H9 (cell line): ENCODE measurements at regions not wholly inside any gene's neighbourhood (a gene's known extent, or its start where the extent isn't known, plus 50 kb on each side); places are given as distances from the start of the nearest gene placed in this dataset.

Experiments used
- DNase-seq: peaks from one replicate; pipeline ENCODE4 v3.0.0-alpha.2; 2017
- H2AFZ ChIP-seq: one replicate; pipeline ENCODE4 v1.6.1; 2013; ENCODE audit warnings: mild to moderate bottlenecking, low read length, control low read depth, moderate library complexity
- H2AK5ac ChIP-seq: 2 replicates; pipeline ENCODE4 v1.6.1; 2013; ENCODE audit warnings: low read length, control low read depth, mixed read lengths; ENCODE audit not compliant: insufficient read length
- H2BK120ac ChIP-seq: one replicate; pipeline ENCODE4 v1.6.1; 2013; ENCODE audit warnings: low read depth, mild to moderate bottlenecking, low read length, control low read depth, inconsistent platforms; ENCODE audit not compliant: poor library complexity, severe bottlenecking
- H2BK12ac ChIP-seq: 2 replicates; pipeline ENCODE4 v1.6.1; 2013; ENCODE audit warnings: low read length, control low read depth, mixed read lengths, low read depth; ENCODE audit not compliant: insufficient read length
- H2BK15ac ChIP-seq: 2 replicates; pipeline ENCODE4 v1.6.1; 2013; ENCODE audit warnings: low read depth, low read length, control low read depth
- H2BK20ac ChIP-seq: one replicate; pipeline ENCODE4 v1.6.1; 2013; ENCODE audit warnings: low read depth, mild to moderate bottlenecking, low read length, control low read depth, inconsistent platforms; ENCODE audit not compliant: poor library complexity, severe bottlenecking
- H2BK5ac ChIP-seq: 2 replicates; pipeline ENCODE4 v1.6.1; 2013; ENCODE audit warnings: low read length, control low read depth, mixed read lengths; ENCODE audit not compliant: insufficient read length
- H3K14ac ChIP-seq: 2 replicates; pipeline ENCODE4 v1.6.1; 2013; ENCODE audit warnings: low read length, control low read depth; ENCODE audit not compliant: insufficient read depth
- H3K18ac ChIP-seq: 2 replicates; pipeline ENCODE4 v1.6.1; 2013; ENCODE audit warnings: low read depth, mild to moderate bottlenecking, mixed read lengths, low read length, control low read depth; ENCODE audit not compliant: insufficient read length
- H3K23ac ChIP-seq: 2 replicates; pipeline ENCODE4 v1.6.1; 2013; ENCODE audit warnings: low read length, control low read depth, mixed read lengths, low read depth; ENCODE audit not compliant: insufficient read length
- H3K23me2 ChIP-seq: 2 replicates; pipeline ENCODE4 v1.6.1; 2013; ENCODE audit warnings: low read depth, mild to moderate bottlenecking, mixed read lengths, low read length, control low read depth; ENCODE audit not compliant: insufficient read length, poor library complexity, severe bottlenecking
- H3K27ac ChIP-seq: 2 replicates; pipeline ENCODE4 v1.5.1; 2013; ENCODE audit warnings: low read length, control low read depth, mixed read lengths, low read depth; ENCODE audit not compliant: insufficient read length
- H3K27me3 ChIP-seq: 2 replicates; pipeline ENCODE4 v1.6.1; 2013; ENCODE audit warnings: low read length, control low read depth, inconsistent platforms; ENCODE audit not compliant: insufficient read depth
- H3K4ac ChIP-seq: 2 replicates; pipeline ENCODE4 v1.6.1; 2013; ENCODE audit warnings: low read depth, mild to moderate bottlenecking, control low read depth, inconsistent platforms, low read length, moderate library complexity
- H3K4me1 ChIP-seq: 2 replicates; pipeline ENCODE4 v1.6.1; 2013; ENCODE audit warnings: low read length, control low read depth, inconsistent platforms; ENCODE audit not compliant: insufficient read depth
- H3K4me2 ChIP-seq: 2 replicates; pipeline ENCODE4 v1.6.1; 2013; ENCODE audit warnings: low read length, control low read depth, mixed read lengths; ENCODE audit not compliant: insufficient read length, insufficient read depth
- H3K56ac ChIP-seq: 2 replicates; pipeline ENCODE4 v1.6.1; 2013; ENCODE audit warnings: low read depth, mild to moderate bottlenecking, mixed read lengths, low read length, control low read depth; ENCODE audit not compliant: insufficient read length
- H3K79me1 ChIP-seq: 2 replicates; pipeline ENCODE4 v1.6.1; 2013; ENCODE audit warnings: low read depth, mild to moderate bottlenecking, moderate library complexity, low read length, control low read depth, inconsistent platforms; ENCODE audit not compliant: insufficient read depth, poor library complexity, severe bottlenecking
- H3K79me2 ChIP-seq: 2 replicates; pipeline ENCODE4 v1.6.1; 2013; ENCODE audit warnings: low read length, control low read depth, inconsistent platforms; ENCODE audit not compliant: insufficient read depth
- H3K9ac ChIP-seq: 2 replicates; pipeline ENCODE4 v1.6.1; 2013; ENCODE audit warnings: low read length, control low read depth, mixed read lengths; ENCODE audit not compliant: insufficient read length; ENCODE audit errors: extremely low read depth
- H3K9me3 ChIP-seq: one replicate; pipeline ENCODE4 v1.6.1; 2013; ENCODE audit warnings: low read depth, low read length, inconsistent platforms; ENCODE audit not compliant: control insufficient read depth
- H3T11ph ChIP-seq: one replicate; pipeline ENCODE4 v1.6.1; 2013; ENCODE audit warnings: mild to moderate bottlenecking, low read length, control low read depth, inconsistent platforms
- H4K20me1 ChIP-seq: one replicate; pipeline ENCODE4 v1.6.1; 2013; ENCODE audit not compliant: control insufficient read depth, insufficient read length, insufficient read depth
- H4K5ac ChIP-seq: 2 replicates; pipeline ENCODE4 v1.6.1; 2013; ENCODE audit warnings: low read depth, mild to moderate bottlenecking, mixed read lengths, low read length, control low read depth; ENCODE audit not compliant: insufficient read length
- H4K8ac ChIP-seq: replicated peaks from 2 replicates; pipeline ENCODE4 v1.6.1; 2013; ENCODE audit warnings: low read length, control low read depth, mixed read lengths, low read depth; ENCODE audit not compliant: insufficient read length
- H4K91ac ChIP-seq: 2 replicates; pipeline ENCODE4 v1.6.1; 2013; ENCODE audit warnings: low read depth, mild to moderate bottlenecking, moderate library complexity, mixed read lengths, low read length, control low read depth; ENCODE audit not compliant: insufficient read length
- H3K27ac Mint-ChIP-seq, 3 experiments: 2 replicates in 2 of 3; 3 replicates in 1 of 3; pipeline ENCODE4 v1.8.0; 2020 to 2021; ENCODE audit warnings: mixed read lengths in 3 of 3, mild to moderate bottlenecking in 1 of 3, moderate library complexity in 1 of 3
- H3K27me3 Mint-ChIP-seq: 2 replicates; pipeline ENCODE4 v1.8.0; 2021; ENCODE audit warnings: low read depth, mild to moderate bottlenecking, moderate library complexity, mixed read lengths
- H3K36me3 Mint-ChIP-seq, 3 experiments: 2 replicates in 2 of 3; 3 replicates in 1 of 3; pipeline ENCODE4 v1.8.0; 2020 to 2021; ENCODE audit warnings: low read depth in 3 of 3, mixed read lengths in 3 of 3; ENCODE audit not compliant: insufficient read depth in 1 of 3
- H3K4me1 Mint-ChIP-seq, 2 experiments: 2 replicates each; pipeline ENCODE4 v1.8.0; 2020; ENCODE audit warnings: mixed read lengths in 2 of 2
- H3K4me3 Mint-ChIP-seq, 2 experiments: 2 replicates in 1 of 2; 3 replicates in 1 of 2; pipeline ENCODE4 v1.8.0; 2020 to 2021; ENCODE audit warnings: mild to moderate bottlenecking in 2 of 2, mixed read lengths in 2 of 2, moderate library complexity in 1 of 2
- H3K9me3 Mint-ChIP-seq, 2 experiments: 2 replicates in 1 of 2; 3 replicates in 1 of 2; pipeline ENCODE4 v1.8.0; 2020; ENCODE audit warnings: mild to moderate bottlenecking in 2 of 2, mixed read lengths in 2 of 2, moderate library complexity in 1 of 2
- WGBS: extraction: QIAGEN DNeasy Blood & Tissue Kit; methylation state at CpG from one replicate; pipeline ENCODE4 v1.1.7; 2013; ENCODE audit warnings: missing lambda C conversion rate, low lambda C conversion rate, mixed read lengths; ENCODE audit not compliant: insufficient read length; ENCODE audit errors: extremely low coverage; 5-methylcytosine and 5-hydroxymethylcytosine counted together
- TF ChIP-seq, protein P1 (sequence below): fragments of 200-600 bp; sonication (generic); conservative IDR thresholded peaks from 3 replicates; pipeline ENCODE4 v1.8.0; 2021; ENCODE audit warnings: antibody characterized with exemption, mild to moderate bottlenecking

DNA sequence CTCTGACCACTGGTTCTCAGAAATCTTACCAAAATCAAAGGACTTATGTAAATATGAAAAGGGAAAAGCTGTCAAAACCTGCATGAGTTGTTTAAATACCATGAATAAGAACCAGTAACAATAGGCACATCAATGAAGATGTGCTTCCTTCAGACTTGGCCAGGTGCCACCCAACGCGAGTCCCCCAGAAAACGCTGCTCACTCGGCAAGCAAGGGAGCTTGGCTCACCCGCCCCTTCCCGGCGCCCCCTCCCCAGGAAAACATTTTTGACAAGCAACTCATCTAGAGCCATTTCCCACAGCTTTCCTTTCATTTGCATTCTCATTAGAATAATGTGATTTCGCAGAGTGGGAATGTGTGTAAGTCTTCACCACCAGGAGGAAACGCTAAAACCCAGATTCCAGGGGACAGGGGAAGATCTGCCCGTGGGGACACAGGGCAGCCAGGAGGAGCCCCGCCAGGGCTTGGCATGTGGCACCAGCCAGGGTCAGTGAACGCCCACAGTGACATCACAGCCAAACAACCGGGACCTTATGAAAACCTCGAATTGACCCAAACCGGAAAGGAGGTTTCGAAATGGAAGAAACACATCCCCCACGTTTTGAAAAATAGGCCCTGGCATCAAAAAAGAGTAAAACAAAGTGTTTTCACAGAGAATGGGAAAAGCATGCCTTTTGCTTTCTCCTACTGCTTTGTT lies 366.2 kb upstream of the TSHZ3 start:
- H3K4me1 Mint-ChIP-seq: peaks cover 3 to 17% of the 10 kb centered on the region in 2 experiments

More for the DNA sequence above, 366.2 kb upstream of the TSHZ3 start:
- Mint-ChIP-seq H3K36me3 (no peaks in the 10 kb centered on the region; a peak in 1 of 7 replicates), H3K4me3 (no peak overlapping the region), H3K9me3 (no peaks in the 10 kb centered on the region), H3K27ac (no peak overlapping the region), H3K27me3 (peaks cover 6% of the 10 kb centered on the region)
- Histone ChIP-seq H4K5ac (no peak overlapping the region), H3K18ac (no peak overlapping the region), H2AK5ac (no peak overlapping the region), H2BK12ac (no peak overlapping the region), H2BK120ac (no peak overlapping the region), H2BK5ac (no peak overlapping the region), H3K23me2 (no peaks in the 10 kb centered on the region), H3K27ac (no peak overlapping the region), H2BK15ac (no peak overlapping the region), H3K4ac (no peak overlapping the region), H3K9me3 (no peaks in the 10 kb centered on the region), H2AFZ (no peak overlapping the region), H3K4me2 (no peak overlapping the region), H3K56ac (no peak overlapping the region), H3K79me1 (no peaks in the 10 kb centered on the region), H3K4me1 (no peaks in the 10 kb centered on the region), H3K79me2 (no peaks in the 10 kb centered on the region), H3K9ac (no peak overlapping the region), H3K23ac (no peak overlapping the region), H2BK20ac (no peak overlapping the region), H3K14ac (no peak overlapping the region; the same call in 1 of the 2 replicates), H4K91ac (no peak overlapping the region), H3T11ph (no peak overlapping the region), H3K27me3 (no peaks in the 10 kb centered on the region), H4K20me1 (no peaks in the 10 kb centered on the region), H4K8ac (no peak overlapping the region)
- no CpG with 5 or more reads among the region's 17 CpGs for WGBS
- DNase-seq: no peak
- TF ChIP-seq, protein P1, sequence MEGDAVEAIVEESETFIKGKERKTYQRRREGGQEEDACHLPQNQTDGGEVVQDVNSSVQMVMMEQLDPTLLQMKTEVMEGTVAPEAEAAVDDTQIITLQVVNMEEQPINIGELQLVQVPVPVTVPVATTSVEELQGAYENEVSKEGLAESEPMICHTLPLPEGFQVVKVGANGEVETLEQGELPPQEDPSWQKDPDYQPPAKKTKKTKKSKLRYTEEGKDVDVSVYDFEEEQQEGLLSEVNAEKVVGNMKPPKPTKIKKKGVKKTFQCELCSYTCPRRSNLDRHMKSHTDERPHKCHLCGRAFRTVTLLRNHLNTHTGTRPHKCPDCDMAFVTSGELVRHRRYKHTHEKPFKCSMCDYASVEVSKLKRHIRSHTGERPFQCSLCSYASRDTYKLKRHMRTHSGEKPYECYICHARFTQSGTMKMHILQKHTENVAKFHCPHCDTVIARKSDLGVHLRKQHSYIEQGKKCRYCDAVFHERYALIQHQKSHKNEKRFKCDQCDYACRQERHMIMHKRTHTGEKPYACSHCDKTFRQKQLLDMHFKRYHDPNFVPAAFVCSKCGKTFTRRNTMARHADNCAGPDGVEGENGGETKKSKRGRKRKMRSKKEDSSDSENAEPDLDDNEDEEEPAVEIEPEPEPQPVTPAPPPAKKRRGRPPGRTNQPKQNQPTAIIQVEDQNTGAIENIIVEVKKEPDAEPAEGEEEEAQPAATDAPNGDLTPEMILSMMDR: no peak
